Neutrophil (primary cell): ENCODE measurements at regions not wholly inside any gene's neighbourhood (a gene's known extent, or its start where the extent isn't known, plus 50 kb on each side); places are given as distances from the start of the nearest gene placed in this dataset.

Experiments
- H3K27ac ChIP-seq: fragments of 200-600 bp; sonication (generic); 2 replicates; pipeline ENCODE4 v1.5.1; 2016; ENCODE audit warnings: mild to moderate bottlenecking, moderate library complexity
- H3K27me3 ChIP-seq: fragments of 200-600 bp; sonication (generic); 2 replicates; pipeline ENCODE4 v1.6.0; 2016; ENCODE audit warnings: mild to moderate bottlenecking
- H3K36me3 ChIP-seq: fragments of 200-600 bp; sonication (generic); 2 replicates; pipeline ENCODE4 v1.5.1; 2017
- H3K4me1 ChIP-seq, 2 experiments: fragments of 200-600 bp in 1 of 2; sonication (generic) in 1 of 2; 1 replicate in 1 of 2; 2 replicates in 1 of 2; pipeline versions ENCODE4 v1.5.1 to v1.6.1; 2013 to 2016; ENCODE audit warnings: low read depth in 1 of 2, low read length in 1 of 2, mild to moderate bottlenecking in 1 of 2, moderate library complexity in 1 of 2; ENCODE audit not compliant: control insufficient read depth in 1 of 2, insufficient read depth in 1 of 2
- H3K4me3 ChIP-seq, 2 experiments: fragments of 200-600 bp in 1 of 2; sonication (generic) in 1 of 2; 1 replicate in 1 of 2; 2 replicates in 1 of 2; pipeline ENCODE4 v1.5.1; 2013 to 2016; ENCODE audit warnings: low read depth in 1 of 2, low read length in 1 of 2, mild to moderate bottlenecking in 1 of 2, moderate library complexity in 1 of 2
- H3K9me3 ChIP-seq: fragments of 200-600 bp; sonication (generic); 2 replicates; pipeline ENCODE4 v1.5.1; 2016
- TF ChIP-seq, protein P1 (sequence below): fragments of 200-600 bp; sonication (generic); IDR thresholded peaks from 2 replicates; pipeline ENCODE4 v1.5.1; 2016; ENCODE audit warnings: antibody characterized with exemption

DNA sequence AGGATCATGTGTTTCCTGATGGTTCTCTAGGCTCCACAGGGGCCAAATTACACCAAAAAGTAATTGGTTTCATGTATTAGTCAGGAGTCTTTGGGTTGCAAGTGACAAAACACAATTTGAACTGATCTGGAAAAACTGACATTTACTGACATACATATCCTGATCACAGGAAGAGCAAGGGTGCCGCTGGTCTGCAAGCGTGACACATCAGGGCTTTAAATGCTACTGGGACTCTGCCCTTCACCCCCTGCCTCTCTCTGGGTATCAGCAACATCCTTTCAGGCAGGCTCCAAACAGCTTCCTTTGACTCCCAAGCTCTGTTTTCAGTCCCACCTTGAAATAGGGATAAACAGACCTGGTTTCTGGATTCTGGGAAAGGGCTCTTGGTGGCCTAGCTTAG, 197.5 kb downstream of the PALM2AKAP2 start:
- Histone ChIP-seq H3K4me1 (no peaks in the 10 kb centered on the region), H3K9me3 (no peaks in the 10 kb centered on the region), H3K27ac (no peak overlapping the region), H3K4me3 (no peak overlapping the region), H3K27me3 (no peaks in the 10 kb centered on the region), H3K36me3 (no peaks in the 10 kb centered on the region)
- TF ChIP-seq, protein P1, sequence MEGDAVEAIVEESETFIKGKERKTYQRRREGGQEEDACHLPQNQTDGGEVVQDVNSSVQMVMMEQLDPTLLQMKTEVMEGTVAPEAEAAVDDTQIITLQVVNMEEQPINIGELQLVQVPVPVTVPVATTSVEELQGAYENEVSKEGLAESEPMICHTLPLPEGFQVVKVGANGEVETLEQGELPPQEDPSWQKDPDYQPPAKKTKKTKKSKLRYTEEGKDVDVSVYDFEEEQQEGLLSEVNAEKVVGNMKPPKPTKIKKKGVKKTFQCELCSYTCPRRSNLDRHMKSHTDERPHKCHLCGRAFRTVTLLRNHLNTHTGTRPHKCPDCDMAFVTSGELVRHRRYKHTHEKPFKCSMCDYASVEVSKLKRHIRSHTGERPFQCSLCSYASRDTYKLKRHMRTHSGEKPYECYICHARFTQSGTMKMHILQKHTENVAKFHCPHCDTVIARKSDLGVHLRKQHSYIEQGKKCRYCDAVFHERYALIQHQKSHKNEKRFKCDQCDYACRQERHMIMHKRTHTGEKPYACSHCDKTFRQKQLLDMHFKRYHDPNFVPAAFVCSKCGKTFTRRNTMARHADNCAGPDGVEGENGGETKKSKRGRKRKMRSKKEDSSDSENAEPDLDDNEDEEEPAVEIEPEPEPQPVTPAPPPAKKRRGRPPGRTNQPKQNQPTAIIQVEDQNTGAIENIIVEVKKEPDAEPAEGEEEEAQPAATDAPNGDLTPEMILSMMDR = no peak

DNA sequence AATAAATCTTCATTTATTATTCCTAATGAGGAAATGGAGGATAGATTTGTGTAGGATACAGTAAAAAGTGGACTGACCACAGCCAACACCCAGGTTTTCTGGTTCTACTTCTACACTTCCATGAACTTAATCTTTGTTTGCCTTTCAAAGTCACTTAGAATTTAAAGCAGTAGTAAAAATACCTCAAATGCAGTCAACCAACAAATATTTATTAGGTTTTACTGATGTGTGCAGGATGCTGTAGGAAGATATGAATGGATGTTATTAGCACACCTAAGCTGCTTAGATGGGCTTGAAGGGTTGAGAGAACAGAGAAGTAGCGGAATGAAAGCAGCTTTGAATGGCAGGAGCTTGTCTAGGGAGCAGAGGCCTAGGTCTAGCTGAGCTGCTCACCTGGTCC, 201.1 kb downstream of the PALM2AKAP2 start:
- Histone ChIP-seq H3K9me3 (no peaks in the 10 kb centered on the region), H3K27me3 (no peaks in the 10 kb centered on the region), H3K4me1 (no peaks in the 10 kb centered on the region), H3K4me3 (no peak overlapping the region), H3K27ac (no peak overlapping the region), H3K36me3 (no peaks in the 10 kb centered on the region)
- TF ChIP-seq, protein P1 = no peak

DNA sequence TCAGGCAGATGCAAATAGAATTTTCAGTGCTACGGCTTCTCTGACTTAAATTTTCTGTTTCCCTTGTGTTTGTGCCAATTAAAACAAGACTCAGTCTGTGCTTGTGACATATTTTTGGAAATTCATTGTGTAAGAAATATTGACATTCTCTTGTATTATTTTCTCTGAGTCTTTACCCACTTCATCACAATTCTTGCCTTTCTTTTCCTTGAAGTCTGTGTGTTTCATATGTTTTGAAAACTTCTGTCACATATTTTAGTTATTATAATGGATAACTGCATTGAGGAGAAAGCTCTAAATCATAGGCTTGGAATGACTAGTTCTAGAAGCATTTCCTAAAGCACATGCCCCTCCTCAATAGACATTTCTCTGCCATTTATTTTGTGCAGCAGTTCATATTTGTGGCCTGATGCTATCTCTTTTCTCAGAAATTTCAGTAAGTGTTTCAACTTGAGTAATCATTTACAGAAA, 206.6 kb downstream of the PALM2AKAP2 start:
- Histone ChIP-seq H3K27ac (no peak overlapping the region), H3K36me3 (no peaks in the 10 kb centered on the region), H3K27me3 (no peaks in the 10 kb centered on the region), H3K9me3 (no peaks in the 10 kb centered on the region), H3K4me1 (no peaks in the 10 kb centered on the region), H3K4me3 (no peak overlapping the region)
- TF ChIP-seq, protein P1 = no peak

DNA sequence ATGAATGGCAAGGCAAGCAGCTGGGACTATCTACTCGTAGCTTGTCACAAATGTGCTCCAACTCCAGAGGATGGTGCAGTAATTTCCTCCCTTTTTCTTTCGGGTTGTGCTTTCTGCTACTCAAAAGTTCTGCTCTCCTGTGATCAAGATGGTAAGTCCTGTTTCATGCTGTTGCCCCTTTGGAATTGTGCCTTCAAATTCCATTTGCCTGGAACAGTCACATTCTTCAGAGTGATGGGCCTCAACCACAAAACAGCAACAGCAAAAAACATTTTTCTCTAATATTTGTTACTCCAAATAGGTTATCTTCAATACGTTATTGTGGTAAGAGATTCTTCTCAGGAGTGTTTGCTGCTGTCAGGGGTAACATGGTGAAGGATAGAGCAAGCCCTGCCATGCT, 209.3 kb downstream of the PALM2AKAP2 start:
- TF ChIP-seq, protein P1 = no peak
- Histone ChIP-seq H3K4me1 (no peaks in the 10 kb centered on the region), H3K4me3 (no peak overlapping the region), H3K36me3 (no peaks in the 10 kb centered on the region), H3K9me3 (no peaks in the 10 kb centered on the region), H3K27me3 (peaks cover 5% of the 10 kb centered on the region), H3K27ac (no peak overlapping the region)

DNA sequence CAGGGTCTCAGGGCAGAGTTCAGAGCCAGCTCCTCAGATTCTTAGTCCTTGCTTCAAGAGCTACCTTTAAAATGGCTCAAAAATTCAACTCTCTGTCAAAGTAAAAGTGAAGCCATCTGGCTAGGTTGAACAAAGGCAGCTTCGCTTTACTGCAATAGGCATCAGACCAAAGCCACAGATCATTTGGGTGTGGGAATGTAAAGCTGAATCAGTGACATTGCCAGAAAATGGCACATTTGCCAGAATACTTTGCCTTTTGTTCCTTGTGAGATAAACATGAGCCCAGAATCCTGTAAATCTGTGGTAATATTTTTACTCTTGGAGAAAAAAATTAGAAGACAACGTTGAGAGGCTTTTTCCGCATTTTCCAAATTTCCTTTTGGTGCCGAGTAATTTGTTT, 210.5 kb downstream of the PALM2AKAP2 start:
- Histone ChIP-seq H3K27ac (no peak overlapping the region), H3K27me3 (peaks cover 7% of the 10 kb centered on the region), H3K4me1 (no peaks in the 10 kb centered on the region), H3K4me3 (no peak overlapping the region), H3K9me3 (no peaks in the 10 kb centered on the region), H3K36me3 (no peaks in the 10 kb centered on the region)
- TF ChIP-seq, protein P1 = no peak

DNA sequence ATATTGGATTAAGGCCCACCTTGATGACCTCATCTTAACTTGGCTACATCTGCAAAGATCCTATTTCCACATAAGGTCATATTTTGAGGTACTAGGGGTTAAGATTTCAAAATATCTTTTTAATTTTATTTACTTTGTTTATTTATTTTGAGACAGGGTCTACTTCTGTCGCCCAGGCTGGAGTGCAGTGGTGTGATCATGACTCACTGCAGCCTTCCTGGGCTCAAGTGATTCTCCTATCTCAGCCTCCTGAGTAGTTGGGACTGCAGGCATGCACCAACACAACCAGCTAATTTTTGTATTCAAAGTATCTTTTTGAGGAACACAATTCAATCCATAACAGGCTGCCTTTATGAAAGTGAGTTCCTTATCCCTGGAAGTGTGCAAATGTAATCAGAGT, 212.3 kb downstream of the PALM2AKAP2 start:
- no peaks in the 10 kb centered on the region for H3K4me1 ChIP-seq
- TF ChIP-seq, protein P1 = no peak
- no peaks in the 10 kb centered on the region for H3K9me3 ChIP-seq

More for the DNA sequence above, 212.3 kb downstream of the PALM2AKAP2 start:
- no peak overlapping the region for H3K27ac ChIP-seq
- no peak overlapping the region for H3K4me3 ChIP-seq
- H3K36me3 ChIP-seq = no peaks in the 10 kb centered on the region
- H3K27me3 ChIP-seq = peaks cover 7% of the 10 kb centered on the region
